Heart right ventricle (tissue), 16 donors: ENCODE measurements at regions not wholly inside any gene's neighbourhood (a gene's known extent, or its start where the extent isn't known, plus 50 kb on each side); places are given as distances from the start of the nearest gene placed in this dataset.
"Not testable (repeated sequence)": the region's sequence is repeated elsewhere in the genome, so short reads cannot be mapped to it uniquely, and the experiment has no call there.

Source experiments
- ATAC-seq, 8 donors: fragments of 200-7000 bp; cut with Tn5 transposase; one replicate each; pipeline ENCODE4 v1.9.1; 2020; ENCODE audit warnings: mild to moderate bottlenecking in 8 of 8, moderate library complexity in 8 of 8, moderate number of reproducible peaks in 1 of 8
- DNase-seq, 2 donors: peaks; one replicate each; pipeline ENCODE4 v3.0.0-alpha.2; 2020
- H3K27ac ChIP-seq, 10 donors: fragments of 200-600 bp; sonication (generic) in 2 of 10; one replicate each; pipeline versions ENCODE4 v1.5.0 to v1.8.0; 2020 to 2022; ENCODE audit warnings: mild to moderate bottlenecking in 3 of 10
- H3K27me3 ChIP-seq, 7 donors: fragments of 200-600 bp; one replicate each; pipeline ENCODE4 v1.8.0; 2021 to 2022; ENCODE audit warnings: mild to moderate bottlenecking in 2 of 7
- H3K36me3 ChIP-seq, 9 donors: fragments of 200-600 bp; sonication (generic) in 1 of 9; one replicate each; pipeline versions ENCODE4 v1.5.0 to v1.8.0; 2020 to 2022; ENCODE audit warnings: mild to moderate bottlenecking in 2 of 9
- H3K4me1 ChIP-seq, 9 donors: fragments of 200-600 bp; sonication (generic) in 1 of 9; one replicate each; pipeline versions ENCODE4 v1.5.0 to v1.8.0; 2020 to 2022; ENCODE audit warnings: mild to moderate bottlenecking in 4 of 9
- H3K4me3 ChIP-seq, 10 donors: fragments of 200-600 bp; sonication (generic) in 2 of 10; one replicate each; pipeline versions ENCODE4 v1.5.0 to v1.8.0; 2020 to 2022; ENCODE audit warnings: mild to moderate bottlenecking in 7 of 10, moderate library complexity in 2 of 10
- H3K9me3 ChIP-seq, 11 donors: fragments of 200-600 bp in 10 of 11; sonication (generic) in 2 of 11; one replicate each; pipeline versions ENCODE4 v1.5.0 to v1.8.0; 2013 to 2022; ENCODE audit warnings: mild to moderate bottlenecking in 2 of 11, control low read depth in 1 of 11, moderate library complexity in 1 of 11
- CTCF ChIP-seq, 9 donors: fragments of 200-600 bp; sonication (generic) in 2 of 9; IDR thresholded peaks; one replicate each; pipeline versions ENCODE4 v1.5.0 to v1.8.0; 2021 to 2022; ENCODE audit warnings: antibody characterized with exemption in 9 of 9, mild to moderate bottlenecking in 5 of 9, moderate library complexity in 1 of 9
- WGBS, 2 donors: extraction: QIAGEN DNeasy Blood & Tissue Kit; methylation state at CpG; one replicate each; pipeline ENCODE4 v1.1.7; 2013; ENCODE audit warnings: inconsistent platforms in 1 of 2; 5-methylcytosine and 5-hydroxymethylcytosine counted together
- intact Hi-C, 10 donors: fragments of 100-400 bp; cut with DNase I; formaldehyde crosslinking; loops; one replicate each; pipeline versions ENCODE4 v1.11.1 to v1.14.2; 2022
- donor health status: Arrhythmogenic right ventricular cardiomyopathy.
- donor health status: ischemic (EF 13 %, LVEDD 7.1; RV severe dilation, severe dysfunction).
- donor health status: healthy with polysubstance abuse.
- donor health status: DM: no; HTN: yes; CAD: no.
- donor health status: DM: no; HTN: no; CAD: no.
- donor health status: ischemic (EF 25% LVEDD 6.9; RV normal size, moderate dysfunction).
- donor health status: ischemic (EF 25% LVEDD 5.7; RV mildly dilated, moderate dysfunction).
- donor health status: healthy.
- donor health status: DM: yes; HTN: yes; CAD: no.
- donor health status: Ischemic cardiomyopathy.
- donor health status: ischemic (EF 35%, LVEDD 5.7; RV mildly dilated, moderate dysfunction).
- donor health status: nonischemic (EF 11% LVEDD 7.7; RV severe dilation, severe dysfunction).
- donor health status: DM: yes; HTN: yes; CAD: no.
- donor health status: PGD.
- donor health status: ischemic (EF 29% LVEDD 5.4; RV normal size, mild dysfunction).
- donor health status: nonischemic (EF 23%, LVEDD 6.1; RV moderate dilation, normal function).

- TF ChIP-seq CTCF (IDR thresholded peaks at IDR 0.05), result no peak
- Histone ChIP-seq H3K27me3 (no peaks in the 10 kb centered on the region), H3K4me3 (no peak overlapping the region), H3K27ac (no peak overlapping the region), H3K9me3 (peaks cover 0 to 12% (median 0%) of the 10 kb centered on the region in 11 donors), H3K4me1 (no peaks in the 10 kb centered on the region), H3K36me3 (no peaks in the 10 kb centered on the region)
- WGBS, 2 donors, result 46 to 52% methylated on average over 1 of the region's 1 CpG
- intact Hi-C loops, result no loop called here
- no peak for ATAC-seq
- no peak for DNase-seq
Observed at GRCh38 chr6:141824350-141824749, 308.4 kb upstream of the GJE1 start.

- DNase-seq, result not testable (repeated sequence)
- 92 to 93% methylated on average over 16 of the region's 16 CpGs for WGBS, 2 donors
Observed at GRCh38 chr6:141815039-141815438, 317.7 kb upstream of the GJE1 start.

GRCh38 chr6:141809901-141810300, 322.8 kb upstream of the GJE1 start:
- TF ChIP-seq CTCF (IDR thresholded peaks at IDR 0.05), result no peak
- Histone ChIP-seq H3K9me3 (no peaks in the 10 kb centered on the region), H3K27ac (no peak overlapping the region), H3K27me3 (no peaks in the 10 kb centered on the region), H3K4me3 (no peak overlapping the region), H3K36me3 (no peaks in the 10 kb centered on the region), H3K4me1 (no peaks in the 10 kb centered on the region)
- WGBS, 2 donors, result 63 to 64% methylated on average over 2 of the region's 2 CpGs
- intact Hi-C loops, result no loop called here
- DNase-seq (no peak), ATAC-seq (no peak)

More at GRCh38 chr6:141815039-141815438, 317.7 kb upstream of the GJE1 start:
- intact Hi-C loops, ATAC-seq, H3K36me3 ChIP-seq, H3K27ac ChIP-seq, H3K4me3 ChIP-seq, H3K9me3 ChIP-seq, H3K4me1 ChIP-seq, H3K27me3 ChIP-seq: not testable (repeated sequence)

- Histone ChIP-seq H3K4me1 (no peaks in the 10 kb centered on the region), H3K4me3 (no peak overlapping the region), H3K36me3 (no peaks in the 10 kb centered on the region), H3K9me3 (no peaks in the 10 kb centered on the region), H3K27me3 (no peaks in the 10 kb centered on the region), H3K27ac (no peak overlapping the region)
- intact Hi-C loops, result no loop called here
- TF ChIP-seq CTCF (IDR thresholded peaks at IDR 0.05), result no peak
- 83 to 90% methylated on average over 1 of the region's 1 CpG for WGBS, 2 donors
- DNase-seq (no peak), ATAC-seq (no peak)
Observed at GRCh38 chr6:141808662-141809061, 324.1 kb upstream of the GJE1 start.

GRCh38 chr6:141800973-141801372, 331.8 kb upstream of the GJE1 start:
- ATAC-seq, H3K27me3 ChIP-seq, H3K4me1 ChIP-seq, DNase-seq, intact Hi-C loops, H3K4me3 ChIP-seq, H3K27ac ChIP-seq, H3K36me3 ChIP-seq, H3K9me3 ChIP-seq: not testable (repeated sequence)
- WGBS, 2 donors, result 78 to 91% methylated on average over 1 of the region's 1 CpG

GRCh38 chr6:141790921-141791320, 341.8 kb upstream of the GJE1 start:
- WGBS, 2 donors, result 79 to 83% methylated on average over 1 of the region's 1 CpG
- H3K27me3 ChIP-seq, result no peaks in the 10 kb centered on the region
- H3K27ac ChIP-seq, result no peak overlapping the region
- H3K36me3 ChIP-seq, result no peaks in the 10 kb centered on the region
- no peak for DNase-seq
- intact Hi-C loops, result no loop called here
- ATAC-seq, result no peak
- H3K4me1 ChIP-seq, result no peaks in the 10 kb centered on the region
- no peak overlapping the region for H3K4me3 ChIP-seq
- TF ChIP-seq CTCF (IDR thresholded peaks at IDR 0.05), result no peak
- H3K9me3 ChIP-seq, result no peaks in the 10 kb centered on the region
